Ascending aorta (tissue), 2 donors: ENCODE measurements at regions not wholly inside any gene's neighbourhood (a gene's known extent, or its start where the extent isn't known, plus 50 kb on each side); places are given as distances from the start of the nearest gene placed in this dataset.
"Not testable (repeated sequence)": the region's sequence is repeated elsewhere in the genome, so short reads cannot be mapped to it uniquely, and the experiment has no call there.

Source experiments
- DNase-seq, 2 donors: peaks; one replicate each; pipeline ENCODE4 v3.0.0-alpha.2; 2019; ENCODE audit warnings: low spot score in 2 of 2
- H3K27ac ChIP-seq, 2 donors: fragments of 200-600 bp; sonication (generic); one replicate each; pipeline ENCODE4 v1.5.1; 2016 to 2017; ENCODE audit warnings: mild to moderate bottlenecking in 1 of 2
- H3K27me3 ChIP-seq: fragments of 200-600 bp; sonication (generic); one replicate; pipeline ENCODE4 v1.5.1; 2017
- H3K36me3 ChIP-seq, 2 donors: fragments of 200-600 bp; sonication (generic); one replicate each; pipeline ENCODE4 v1.5.1; 2016
- H3K4me1 ChIP-seq, 2 donors: fragments of 200-600 bp; sonication (generic); one replicate each; pipeline ENCODE4 v1.5.1; 2016 to 2017; ENCODE audit warnings: mild to moderate bottlenecking in 1 of 2
- H3K4me3 ChIP-seq, 2 donors: fragments of 200-600 bp; sonication (generic); one replicate each; pipeline ENCODE4 v1.5.1; 2016 to 2017; ENCODE audit warnings: mild to moderate bottlenecking in 1 of 2
- H3K9me3 ChIP-seq, 2 donors: fragments of 200-600 bp; sonication (generic); one replicate each; pipeline ENCODE4 v1.5.1; 2016
- CTCF ChIP-seq, 3 experiments: fragments of 200-600 bp in 2 of 3; fragments of 450-650 bp in 1 of 3; sonication (generic) in 2 of 3; IDR thresholded peaks; one replicate each; pipeline ENCODE4 v1.5.1; 2016 to 2019; ENCODE audit warnings: antibody characterized with exemption in 3 of 3, mild to moderate bottlenecking in 1 of 3, moderate library complexity in 1 of 3
- intact Hi-C: fragments of 100-400 bp; cut with DNase I; formaldehyde crosslinking; loops from one replicate; pipeline ENCODE4 v1.15.1; 2023

GRCh38 chr5:8840237-8840636 lies 705.6 kb downstream of the SEMA5A start:
- no peak for DNase-seq
- no peaks in the 10 kb centered on the region for H3K27me3 ChIP-seq
- TF ChIP-seq CTCF (IDR thresholded peaks at IDR 0.05), result no peak
- no peaks in the 10 kb centered on the region for H3K36me3 ChIP-seq
- H3K4me1 ChIP-seq, result no peaks in the 10 kb centered on the region
- H3K9me3 ChIP-seq, result no peaks in the 10 kb centered on the region
- intact Hi-C loops, result no loop called here
- H3K27ac ChIP-seq, result no peak overlapping the region
- no peak overlapping the region for H3K4me3 ChIP-seq

GRCh38 chr5:8840746-8841145 lies 705.1 kb downstream of the SEMA5A start:
- DNase-seq, H3K27ac ChIP-seq, H3K9me3 ChIP-seq, H3K4me1 ChIP-seq, intact Hi-C loops, H3K36me3 ChIP-seq, H3K27me3 ChIP-seq, H3K4me3 ChIP-seq: not testable (repeated sequence)

GRCh38 chr5:8842971-8843551 lies 702.8 kb downstream of the SEMA5A start:
- intact Hi-C loops, result no loop called here
- Histone ChIP-seq H3K4me3 (no peak overlapping the region), H3K27me3 (no peaks in the 10 kb centered on the region), H3K36me3 (no peaks in the 10 kb centered on the region), H3K4me1 (no peaks in the 10 kb centered on the region), H3K27ac (no peak overlapping the region), H3K9me3 (no peaks in the 10 kb centered on the region)
- DNase-seq, result no peak
- TF ChIP-seq CTCF (IDR thresholded peaks at IDR 0.05), result no peak

GRCh38 chr5:8843771-8844170 lies 702.1 kb downstream of the SEMA5A start:
- Histone ChIP-seq H3K4me3 (no peak overlapping the region), H3K4me1 (no peaks in the 10 kb centered on the region), H3K9me3 (no peaks in the 10 kb centered on the region), H3K27me3 (no peaks in the 10 kb centered on the region), H3K36me3 (no peaks in the 10 kb centered on the region), H3K27ac (no peak overlapping the region)
- intact Hi-C loops, result no loop called here
- DNase-seq, result no peak
- TF ChIP-seq CTCF (IDR thresholded peaks at IDR 0.05), result no peak

GRCh38 chr5:8844206-8844605 lies 701.7 kb downstream of the SEMA5A start:
- intact Hi-C loops, result no loop called here
- DNase-seq, result no peak
- no peaks in the 10 kb centered on the region for H3K4me1 ChIP-seq
- no peaks in the 10 kb centered on the region for H3K27me3 ChIP-seq
- H3K4me3 ChIP-seq, result no peak overlapping the region
- no peak overlapping the region for H3K27ac ChIP-seq
- no peaks in the 10 kb centered on the region for H3K9me3 ChIP-seq
- no peak for TF ChIP-seq CTCF (IDR thresholded peaks at IDR 0.05)
- no peaks in the 10 kb centered on the region for H3K36me3 ChIP-seq

- no peak overlapping the region for H3K27ac ChIP-seq
- TF ChIP-seq CTCF (IDR thresholded peaks at IDR 0.05), result no peak
- no peaks in the 10 kb centered on the region for H3K36me3 ChIP-seq
- H3K27me3 ChIP-seq, result no peaks in the 10 kb centered on the region
- H3K4me3 ChIP-seq, result no peak overlapping the region
- no peaks in the 10 kb centered on the region for H3K9me3 ChIP-seq
- intact Hi-C loops, result no loop called here
- DNase-seq, result no peak
- no peaks in the 10 kb centered on the region for H3K4me1 ChIP-seq
These were observed 701.0 kb downstream of the SEMA5A start for GRCh38 chr5:8844847-8845246.
